ENCODE measurements at regions not wholly inside any gene's neighbourhood (a gene's known extent, or its start where the extent isn't known, plus 50 kb on each side); places are given as distances from the start of the nearest gene placed in this dataset.

DNA sequence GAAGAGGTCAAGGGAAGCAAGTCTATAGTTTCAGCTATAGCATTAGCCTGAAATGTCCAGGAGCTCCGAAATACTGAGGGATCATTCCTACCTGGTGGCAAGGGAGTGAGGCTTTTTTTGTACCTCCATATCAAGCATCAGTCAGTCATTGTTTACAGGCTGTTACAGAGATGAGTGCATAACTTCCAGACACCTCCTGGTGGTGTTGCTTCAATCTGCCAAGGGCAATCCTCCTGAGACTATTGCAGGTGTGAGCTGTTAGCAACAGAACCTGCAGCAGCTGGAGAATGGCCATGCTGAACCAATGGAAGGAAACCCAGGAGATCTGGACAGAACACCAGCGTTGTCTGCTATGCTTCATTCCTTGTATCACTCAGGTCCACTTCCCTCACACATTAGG is 80.0 kb upstream of the SLC8A3 start:
- H3K9ac ChIP-seq (ENCODE audit: insufficient read depth in 1 of 2, low read depth in 2 of 2, low read length in 2 of 2): no peak overlapping the region
- 0% methylated on average over 1 of the region's 2 CpGs for WGBS (ENCODE audit: insufficient coverage, low coverage, missing lambda C conversion rate)
- ATAC-seq (no peak), DNase-seq (ENCODE audit: extremely low read depth in 1 of 4, low spot score in 3 of 4) (no peak), FAIRE-seq (no peak)
- ChIA-PET CTCF (ENCODE audit: low intra/inter-chr PET ratio) (no interaction called here), POLR2A (no interaction called here)
- no peak overlapping the region for H2AFZ ChIP-seq (ENCODE audit: low read depth, low read length)
- H3K9me1 ChIP-seq (ENCODE audit: control insufficient read depth, insufficient read depth, low read length): no peaks in the 10 kb centered on the region
- H3K9me3 ChIP-seq (replicated peaks; ENCODE audit: control insufficient read depth, insufficient read depth, low read depth, low read length): no peaks in the 10 kb centered on the region
- no peak overlapping the region for H3K27ac ChIP-seq (ENCODE audit: extremely low read depth, low read depth, low read length)
- no TSS peak for BruUV-seq (replicated peaks)
- H4K20me1 ChIP-seq (replicated peaks; ENCODE audit: control insufficient read depth, insufficient read depth, low read length): no peaks in the 10 kb centered on the region
- no peaks in the 10 kb centered on the region for H3K79me2 ChIP-seq (ENCODE audit: control insufficient read depth, insufficient read depth, low read length)
- no peaks in the 10 kb centered on the region for H3K36me3 ChIP-seq (ENCODE audit: control insufficient read depth, insufficient read depth, low read length)
- in situ Hi-C loops (cut with MboI) (no loop called here), intact Hi-C loops (cut with micrococcal nuclease) (no loop called here)
- TF ChIP-seq FOXA1 (IDR thresholded peaks at IDR 0.05; ENCODE audit: borderline replicate concordance): no peak
- TF ChIP-seq, protein P1, sequence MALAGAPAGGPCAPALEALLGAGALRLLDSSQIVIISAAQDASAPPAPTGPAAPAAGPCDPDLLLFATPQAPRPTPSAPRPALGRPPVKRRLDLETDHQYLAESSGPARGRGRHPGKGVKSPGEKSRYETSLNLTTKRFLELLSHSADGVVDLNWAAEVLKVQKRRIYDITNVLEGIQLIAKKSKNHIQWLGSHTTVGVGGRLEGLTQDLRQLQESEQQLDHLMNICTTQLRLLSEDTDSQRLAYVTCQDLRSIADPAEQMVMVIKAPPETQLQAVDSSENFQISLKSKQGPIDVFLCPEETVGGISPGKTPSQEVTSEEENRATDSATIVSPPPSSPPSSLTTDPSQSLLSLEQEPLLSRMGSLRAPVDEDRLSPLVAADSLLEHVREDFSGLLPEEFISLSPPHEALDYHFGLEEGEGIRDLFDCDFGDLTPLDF (CRISPR knock-in tag; IDR thresholded peaks at IDR 0.05): no peak
- no peak for TF ChIP-seq HLTF (IDR thresholded peaks at IDR 0.05)
- TF ChIP-seq HCFC1 (IDR thresholded peaks at IDR 0.05; ENCODE audit: low read depth, low read length): no peak
- no peak for TF ChIP-seq SMARCC2 (IDR thresholded peaks at IDR 0.05; ENCODE audit: low read depth)
- no peak for TF ChIP-seq BMI1 (IDR thresholded peaks at IDR 0.05; ENCODE audit: low read length)
- no peak for TF ChIP-seq POLR2A (conservative IDR thresholded peaks at IDR 0.05)
- no peak for TF ChIP-seq NCOA2 (IDR thresholded peaks at IDR 0.05; ENCODE audit: partially characterized antibody in 2 of 2)
- TF ChIP-seq MBD2 (IDR thresholded peaks at IDR 0.05; ENCODE audit: borderline replicate concordance, low read depth): no peak
- TF ChIP-seq ZFP36 (IDR thresholded peaks at IDR 0.05; ENCODE audit: low read depth, low read length, partially characterized antibody): no peak
- TF ChIP-seq SIRT6 (IDR thresholded peaks at IDR 0.05; ENCODE audit: low read depth, low read length): no peak
- TF ChIP-seq SMARCB1 (IDR thresholded peaks at IDR 0.05; ENCODE audit: insufficient read length, low read depth): no peak
- TF ChIP-seq RHOXF2B (CRISPR knock-in tag; conservative IDR thresholded peaks at IDR 0.05): no peak
- no peak for TF ChIP-seq XRCC3 (IDR thresholded peaks at IDR 0.05)
- H3K27me3 ChIP-seq (ENCODE audit: control insufficient read depth in 2 of 2, insufficient read depth in 2 of 2, low read length in 2 of 2): no peaks in the 10 kb centered on the region; a peak in 1 of 5 replicates
- no peak overlapping the region for H3K4me3 ChIP-seq
- no peaks in the 10 kb centered on the region for H3K4me1 ChIP-seq (replicated peaks in 1 of 2; ENCODE audit: control insufficient read depth in 2 of 2, insufficient read depth in 2 of 2, low read length in 2 of 2)
- H3K4me2 ChIP-seq (ENCODE audit: insufficient read depth, low read length): no peak overlapping the region

All from K562 (cell line).